SK-N-MC (cell line): ENCODE measurements at regions not wholly inside any gene's neighbourhood (a gene's known extent, or its start where the extent isn't known, plus 50 kb on each side); places are given as distances from the start of the nearest gene placed in this dataset.
A peak's percentile ranks its signal among the peaks of the same experiment; 100 is the strongest.
"Not testable (repeated sequence)": the region's sequence is repeated elsewhere in the genome, so short reads cannot be mapped to it uniquely, and the experiment has no call there.

Experiments used
- DNase-seq: peaks from one replicate; pipeline ENCODE4 v3.0.0-alpha.2; 2011; ENCODE audit warnings: low read depth, low spot score
- H3K27ac ChIP-seq: fragments of 200-600 bp; sonication (generic); 2 replicates; pipeline ENCODE4 v1.5.1; 2016; ENCODE audit warnings: mixed run types
- H3K36me3 ChIP-seq: fragments of 200-600 bp; sonication (generic); 2 replicates; pipeline ENCODE4 v1.6.1; 2017; ENCODE audit warnings: antibody characterized with exemption, low read length, mixed read lengths; ENCODE audit not compliant: insufficient read depth
- H3K4me3 ChIP-seq: fragments of 200-600 bp; sonication (generic); 2 replicates; pipeline ENCODE4 v1.5.1; 2016
- H3K9ac ChIP-seq: fragments of 200-600 bp; sonication (generic); 2 replicates; pipeline ENCODE4 v1.8.0; 2017; ENCODE audit warnings: mixed run types, mixed read lengths; ENCODE audit not compliant: insufficient read length
- H3K9me3 ChIP-seq: fragments of 200-600 bp; sonication (generic); 2 replicates; pipeline ENCODE4 v1.6.1; 2017; ENCODE audit warnings: low read depth, mild to moderate bottlenecking, antibody characterized with exemption, low read length, moderate library complexity, mixed read lengths
- EZH2 ChIP-seq: fragments of 200-600 bp; sonication (generic); IDR thresholded peaks from one replicate; pipeline ENCODE4 v1.6.1; 2017; ENCODE audit warnings: antibody characterized with exemption
- FOXP2 ChIP-seq: optimal IDR thresholded peaks from 2 replicates; pipeline ENCODE3; 2011; ENCODE audit warnings: mild to moderate bottlenecking, moderate library complexity; ENCODE audit not compliant: insufficient read depth; ENCODE audit errors: extremely low read length, control extremely low read depth
- POLR2AphosphoS5 ChIP-seq: IDR thresholded peaks from 2 replicates; pipeline ENCODE4 v1.6.1; 2012; ENCODE audit warnings: mild to moderate bottlenecking, low read depth, low read length, borderline replicate concordance

DNA sequence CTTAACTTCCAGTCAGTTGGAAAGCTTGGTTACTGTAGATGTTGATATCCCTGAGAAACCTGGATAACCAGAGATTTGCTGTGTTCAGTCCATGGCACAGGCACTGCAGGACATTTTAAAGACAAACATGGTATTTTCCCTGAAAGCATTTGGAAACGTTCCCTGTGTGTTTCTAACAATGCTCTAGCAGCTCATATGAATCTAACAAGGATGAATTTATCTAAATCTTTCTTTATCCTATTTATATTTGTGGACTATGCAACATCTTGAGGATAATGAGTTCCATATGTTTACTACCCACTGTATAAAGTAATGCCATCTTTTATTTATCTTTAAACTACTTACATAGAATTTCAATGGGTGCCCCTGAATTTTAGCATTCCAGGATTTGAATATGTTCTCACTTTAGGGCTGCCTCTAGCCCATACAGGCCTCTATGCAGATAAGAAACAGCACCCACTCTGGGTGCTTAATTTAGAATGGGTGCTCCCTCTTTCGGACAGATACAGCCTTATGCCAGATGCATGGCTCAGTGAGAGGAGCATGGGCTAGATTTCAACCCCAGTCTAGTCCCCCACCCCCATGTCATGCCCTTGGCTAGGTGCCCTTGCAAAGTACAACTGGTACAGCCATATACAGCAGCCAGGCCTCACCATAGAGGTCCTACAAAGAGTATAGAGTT lies 50.6 kb upstream of the NEMP2 start:
- DNase-seq = peak; percentile 18
- no peak for TF ChIP-seq FOXP2
- no peak for TF ChIP-seq EZH2
- no peak for TF ChIP-seq POLR2AphosphoS5
- no peaks in the 10 kb centered on the region for H3K9me3 ChIP-seq
- peak overlapping the region; percentile 80; the same call in 1 of the 2 replicates for H3K27ac ChIP-seq
- no peak overlapping the region for H3K9ac ChIP-seq
- H3K4me3 ChIP-seq = peak overlapping the region; percentile 36; the same call in 1 of the 2 replicates
- H3K36me3 ChIP-seq = no peaks in the 10 kb centered on the region

GRCh38 chr2:190587106-190587505 lies 52.6 kb upstream of the NEMP2 start:
- TF ChIP-seq POLR2AphosphoS5 (no peak), FOXP2 (no peak), EZH2 (no peak)
- no peak overlapping the region for H3K9ac ChIP-seq
- no peak overlapping the region for H3K4me3 ChIP-seq
- no peak for DNase-seq
- no peaks in the 10 kb centered on the region for H3K36me3 ChIP-seq
- no peak overlapping the region for H3K27ac ChIP-seq
- no peaks in the 10 kb centered on the region for H3K9me3 ChIP-seq

GRCh38 chr2:190589008-190589407 lies 54.5 kb upstream of the NEMP2 start:
- TF ChIP-seq POLR2AphosphoS5 (no peak), FOXP2 (no peak), EZH2 (no peak)
- H3K9me3 ChIP-seq = no peaks in the 10 kb centered on the region
- DNase-seq = no peak
- no peak overlapping the region for H3K4me3 ChIP-seq
- no peak overlapping the region for H3K9ac ChIP-seq
- no peak overlapping the region for H3K27ac ChIP-seq
- no peaks in the 10 kb centered on the region for H3K36me3 ChIP-seq

- TF ChIP-seq FOXP2 (no peak), EZH2 (no peak), POLR2AphosphoS5 (no peak)
- no peak for DNase-seq
- Histone ChIP-seq H3K36me3 (no peaks in the 10 kb centered on the region), H3K27ac (no peak overlapping the region), H3K9ac (no peak overlapping the region), H3K4me3 (no peak overlapping the region), H3K9me3 (no peaks in the 10 kb centered on the region)
Measured at GRCh38 chr2:190591437-190591836, 56.9 kb upstream of the NEMP2 start.

GRCh38 chr2:190592831-190593230 lies 56.1 kb upstream of the NAB1 start:
- no peak for DNase-seq
- H3K36me3 ChIP-seq = no peaks in the 10 kb centered on the region
- H3K27ac ChIP-seq = no peak overlapping the region
- no peak overlapping the region for H3K4me3 ChIP-seq
- TF ChIP-seq FOXP2 (no peak), EZH2 (no peak), POLR2AphosphoS5 (no peak)
- H3K9me3 ChIP-seq = no peaks in the 10 kb centered on the region
- H3K9ac ChIP-seq = no peak overlapping the region

DNA sequence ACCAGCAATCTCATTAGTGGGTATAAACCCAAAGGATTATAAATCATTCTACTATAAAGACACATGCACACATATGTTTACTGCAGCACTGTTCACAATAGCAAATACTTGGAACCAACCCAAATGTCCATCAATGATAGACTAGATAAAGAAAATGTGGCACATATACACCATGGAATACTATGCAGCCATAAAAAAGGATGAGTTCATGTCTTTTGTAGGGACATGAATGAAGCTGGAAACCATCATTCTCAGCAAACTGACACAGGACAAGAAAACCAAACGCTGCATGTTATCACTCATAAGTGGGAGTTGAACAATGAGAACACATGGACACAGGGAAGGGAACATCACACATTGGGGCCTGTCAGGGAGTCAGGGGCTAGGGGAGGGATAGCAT lies 53.0 kb upstream of the NAB1 start:
- not testable (repeated sequence) for H3K36me3 ChIP-seq, DNase-seq, H3K4me3 ChIP-seq, H3K27ac ChIP-seq, H3K9ac ChIP-seq, H3K9me3 ChIP-seq

GRCh38 chr2:190596993-190597392 lies 51.9 kb upstream of the NAB1 start:
- Histone ChIP-seq H3K4me3 (no peak overlapping the region), H3K27ac (no peak overlapping the region), H3K36me3 (no peaks in the 10 kb centered on the region), H3K9ac (no peak overlapping the region), H3K9me3 (no peaks in the 10 kb centered on the region)
- no peak for DNase-seq
- TF ChIP-seq EZH2 = no peak
- TF ChIP-seq FOXP2 = no peak
- no peak for TF ChIP-seq POLR2AphosphoS5

- no peak overlapping the region for H3K4me3 ChIP-seq
- TF ChIP-seq EZH2 = no peak
- no peak for TF ChIP-seq FOXP2
- TF ChIP-seq POLR2AphosphoS5 = no peak
- no peak overlapping the region for H3K27ac ChIP-seq
- no peaks in the 10 kb centered on the region for H3K36me3 ChIP-seq
- DNase-seq = no peak
- H3K9ac ChIP-seq = no peak overlapping the region
- H3K9me3 ChIP-seq = no peaks in the 10 kb centered on the region
Measured at GRCh38 chr2:190598621-190599020, 50.3 kb upstream of the NAB1 start.

- H3K27ac ChIP-seq = no peak overlapping the region
- no peaks in the 10 kb centered on the region for H3K36me3 ChIP-seq
Measured at GRCh38 chr2:190599073-190599472, 49.8 kb upstream of the NAB1 start.

More at GRCh38 chr2:190599073-190599472, 49.8 kb upstream of the NAB1 start:
- no peaks in the 10 kb centered on the region for H3K9me3 ChIP-seq
- no peak for DNase-seq
- H3K4me3 ChIP-seq = no peak overlapping the region
- TF ChIP-seq FOXP2 = no peak
- TF ChIP-seq POLR2AphosphoS5 = no peak
- TF ChIP-seq EZH2 = no peak
- H3K9ac ChIP-seq = no peak overlapping the region
